ENCODE measurements at regions not wholly inside any gene's neighbourhood (a gene's known extent, or its start where the extent isn't known, plus 50 kb on each side); places are given as distances from the start of the nearest gene placed in this dataset.
"Not testable (repeated sequence)": the region's sequence is repeated elsewhere in the genome, so short reads cannot be mapped to it uniquely, and the experiment has no call there.

DNA sequence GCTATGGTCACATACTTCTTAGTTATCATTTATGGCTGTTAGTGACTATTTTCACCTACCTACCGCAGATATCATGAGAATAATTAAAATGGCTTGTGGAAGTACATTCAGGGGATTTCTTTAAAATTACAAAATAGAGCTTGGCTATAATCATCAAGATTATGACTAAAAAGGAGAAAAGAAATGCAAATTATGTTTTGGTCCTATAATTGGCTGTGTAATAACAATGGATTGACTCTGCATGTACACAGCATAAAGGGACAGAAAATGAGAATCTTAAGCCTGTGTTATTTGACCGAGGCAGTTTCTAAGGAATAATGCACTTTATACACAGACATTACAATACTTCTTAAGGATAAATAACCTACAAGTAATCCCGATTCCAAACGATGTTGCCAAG is 112.0 kb upstream of the C1QTNF3 start:
- H3K27ac ChIP-seq (ENCODE audit: low read depth in 1 of 2, low read length in 2 of 2); H3K9me3 ChIP-seq (replicated peaks in 1 of 2; ENCODE audit: control insufficient read depth in 1 of 2, insufficient read depth in 1 of 2, low read length in 2 of 2); H3K79me2 ChIP-seq (ENCODE audit: insufficient read depth, low read length); H3K27me3 ChIP-seq (ENCODE audit: control insufficient read depth in 2 of 2, insufficient read depth in 2 of 2, low read length in 2 of 2); H3K9me3 Mint-ChIP-seq; H3K4me3 ChIP-seq (replicated peaks in 1 of 3; ENCODE audit: low read depth in 2 of 3, low read length in 3 of 3); H4K20me1 ChIP-seq (ENCODE audit: insufficient read depth, low read length); H3K27me3 Mint-ChIP-seq (ENCODE audit: low read depth in 3 of 3); DNase-seq; H3K4me1 ChIP-seq (ENCODE audit: control insufficient read depth in 1 of 2, insufficient read depth in 2 of 2, low read length in 2 of 2); H3K4me1 Mint-ChIP-seq; intact Hi-C loops (cut with micrococcal nuclease); H3K4me2 ChIP-seq (replicated peaks; ENCODE audit: extremely low read depth, low read length, poor library complexity, severe bottlenecking); H3K27ac Mint-ChIP-seq; H3K36me3 ChIP-seq (replicated peaks in 1 of 2; ENCODE audit: control insufficient read depth in 1 of 2, insufficient read depth in 2 of 2, low read length in 2 of 2); H3K9ac ChIP-seq (ENCODE audit: insufficient read depth, low read length, poor library complexity, severe bottlenecking); H2AFZ ChIP-seq (ENCODE audit: insufficient read depth, low read depth, low read length, poor library complexity, severe bottlenecking); H3K36me3 Mint-ChIP-seq; H3K4me3 Mint-ChIP-seq: not testable (repeated sequence)
- WGBS (ENCODE audit: insufficient coverage), result no CpG with 5 or more reads among the region's 4 CpGs

DNA sequence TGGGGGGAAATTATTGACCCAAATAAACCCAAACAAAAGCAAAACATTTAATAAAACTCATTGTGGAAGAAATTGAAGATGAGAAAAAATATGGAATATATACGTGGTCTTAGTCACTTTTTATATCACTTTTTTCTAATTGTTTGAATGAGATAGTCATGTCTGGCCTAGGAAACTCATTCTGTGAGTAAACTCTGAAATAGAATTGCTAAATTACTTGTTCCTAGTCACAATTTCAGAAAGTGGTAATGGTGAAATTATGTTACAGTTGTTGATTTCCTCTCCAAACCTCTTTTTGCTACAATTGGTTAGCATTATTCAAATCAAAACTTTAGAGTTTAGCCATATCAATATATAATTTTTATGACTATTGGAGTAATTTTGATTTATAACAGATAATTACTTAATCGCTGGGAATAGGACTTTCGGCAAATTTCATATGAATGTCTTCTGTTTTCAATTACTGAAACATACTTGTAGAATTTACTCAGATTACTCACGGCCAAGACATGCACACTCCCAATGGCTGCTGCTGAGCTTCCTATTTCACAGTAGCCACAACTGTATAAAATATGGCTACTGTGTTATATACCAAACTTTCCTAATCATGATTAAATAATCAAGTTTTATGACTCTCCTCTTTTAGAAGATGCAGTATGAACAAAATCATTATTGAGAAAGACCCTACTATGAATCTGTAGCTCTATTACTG is 113.8 kb upstream of the C1QTNF3 start:
- DNase-seq; H3K4me1 Mint-ChIP-seq; H3K9me3 ChIP-seq (replicated peaks in 1 of 2; ENCODE audit: control insufficient read depth in 1 of 2, insufficient read depth in 1 of 2, low read length in 2 of 2); H3K9ac ChIP-seq (ENCODE audit: insufficient read depth, low read length, poor library complexity, severe bottlenecking); H3K9me3 Mint-ChIP-seq; H3K4me3 ChIP-seq (replicated peaks in 1 of 3; ENCODE audit: low read depth in 2 of 3, low read length in 3 of 3); intact Hi-C loops (cut with micrococcal nuclease); H3K4me2 ChIP-seq (replicated peaks; ENCODE audit: extremely low read depth, low read length, poor library complexity, severe bottlenecking); H4K20me1 ChIP-seq (ENCODE audit: insufficient read depth, low read length); H3K27me3 Mint-ChIP-seq (ENCODE audit: low read depth in 3 of 3); H3K36me3 ChIP-seq (replicated peaks in 1 of 2; ENCODE audit: control insufficient read depth in 1 of 2, insufficient read depth in 2 of 2, low read length in 2 of 2); H3K27me3 ChIP-seq (ENCODE audit: control insufficient read depth in 2 of 2, insufficient read depth in 2 of 2, low read length in 2 of 2); H3K79me2 ChIP-seq (ENCODE audit: insufficient read depth, low read length); H3K4me3 Mint-ChIP-seq; H3K4me1 ChIP-seq (ENCODE audit: control insufficient read depth in 1 of 2, insufficient read depth in 2 of 2, low read length in 2 of 2); H3K27ac ChIP-seq (ENCODE audit: low read depth in 1 of 2, low read length in 2 of 2); H2AFZ ChIP-seq (ENCODE audit: insufficient read depth, low read depth, low read length, poor library complexity, severe bottlenecking); H3K27ac Mint-ChIP-seq; H3K36me3 Mint-ChIP-seq: not testable (repeated sequence)
- no CpG with 5 or more reads among the region's 4 CpGs for WGBS (ENCODE audit: insufficient coverage)

DNA sequence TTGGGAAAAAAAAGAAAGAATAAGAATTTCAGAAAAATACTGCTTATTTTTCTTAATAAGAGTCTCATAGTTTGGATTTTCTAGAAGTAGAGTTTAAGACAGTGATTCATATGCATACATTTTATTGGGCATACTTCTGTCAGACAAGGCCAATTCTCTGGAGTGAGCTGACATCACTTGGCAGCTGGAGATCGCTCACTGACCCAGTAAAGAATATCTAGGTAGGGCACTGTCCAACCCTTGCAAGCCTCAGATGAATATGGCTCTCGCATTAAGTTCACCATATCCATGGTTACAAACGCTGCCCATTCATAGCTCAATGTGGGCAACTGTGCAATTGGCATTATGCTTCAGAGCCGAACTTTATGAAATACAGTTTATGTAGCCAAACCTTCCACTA is 117.9 kb upstream of the C1QTNF3 start:
- H3K27me3 ChIP-seq (ENCODE audit: control insufficient read depth in 2 of 2, insufficient read depth in 2 of 2, low read length in 2 of 2); H3K27me3 Mint-ChIP-seq (ENCODE audit: low read depth in 3 of 3); intact Hi-C loops (cut with micrococcal nuclease); H3K36me3 ChIP-seq (replicated peaks in 1 of 2; ENCODE audit: control insufficient read depth in 1 of 2, insufficient read depth in 2 of 2, low read length in 2 of 2); DNase-seq; H3K27ac ChIP-seq (ENCODE audit: low read depth in 1 of 2, low read length in 2 of 2); H3K9ac ChIP-seq (ENCODE audit: insufficient read depth, low read length, poor library complexity, severe bottlenecking); H3K9me3 ChIP-seq (replicated peaks in 1 of 2; ENCODE audit: control insufficient read depth in 1 of 2, insufficient read depth in 1 of 2, low read length in 2 of 2); H3K4me1 ChIP-seq (ENCODE audit: control insufficient read depth in 1 of 2, insufficient read depth in 2 of 2, low read length in 2 of 2); H3K27ac Mint-ChIP-seq; H3K79me2 ChIP-seq (ENCODE audit: insufficient read depth, low read length); H2AFZ ChIP-seq (ENCODE audit: insufficient read depth, low read depth, low read length, poor library complexity, severe bottlenecking); H3K9me3 Mint-ChIP-seq; H3K4me1 Mint-ChIP-seq; H4K20me1 ChIP-seq (ENCODE audit: insufficient read depth, low read length); H3K4me3 Mint-ChIP-seq; H3K36me3 Mint-ChIP-seq; H3K4me3 ChIP-seq (replicated peaks in 1 of 3; ENCODE audit: low read depth in 2 of 3, low read length in 3 of 3); H3K4me2 ChIP-seq (replicated peaks; ENCODE audit: extremely low read depth, low read length, poor library complexity, severe bottlenecking): not testable (repeated sequence)
- WGBS (ENCODE audit: insufficient coverage), result 82% methylated on average over 2 of the region's 4 CpGs

DNA sequence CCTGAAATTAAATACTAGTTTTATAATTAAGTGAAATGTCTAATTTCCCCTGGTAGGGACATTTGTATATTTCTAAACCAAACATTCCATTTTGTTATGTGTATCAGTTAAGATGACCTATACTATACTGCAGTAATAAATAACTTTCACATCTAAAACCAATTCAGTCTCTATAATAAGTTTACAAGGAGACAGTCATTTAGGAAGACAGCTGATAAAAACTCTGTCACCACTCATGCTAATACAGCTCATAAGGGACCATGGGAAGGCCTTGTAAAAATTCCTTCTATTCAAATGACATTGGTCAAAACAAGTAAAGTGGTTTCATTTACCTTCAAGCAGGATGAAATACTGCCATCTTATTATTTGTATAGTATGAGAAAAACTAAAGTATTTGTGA is 128.4 kb upstream of the C1QTNF3 start:
- H4K20me1 ChIP-seq (ENCODE audit: insufficient read depth, low read length); H3K79me2 ChIP-seq (ENCODE audit: insufficient read depth, low read length); H3K4me3 ChIP-seq (replicated peaks in 1 of 3; ENCODE audit: low read depth in 2 of 3, low read length in 3 of 3); H3K27ac Mint-ChIP-seq; H3K4me1 Mint-ChIP-seq; H3K36me3 ChIP-seq (replicated peaks in 1 of 2; ENCODE audit: control insufficient read depth in 1 of 2, insufficient read depth in 2 of 2, low read length in 2 of 2); DNase-seq; H3K9me3 ChIP-seq (replicated peaks in 1 of 2; ENCODE audit: control insufficient read depth in 1 of 2, insufficient read depth in 1 of 2, low read length in 2 of 2); H3K27me3 Mint-ChIP-seq (ENCODE audit: low read depth in 3 of 3); H3K9me3 Mint-ChIP-seq; H3K4me3 Mint-ChIP-seq; H3K27me3 ChIP-seq (ENCODE audit: control insufficient read depth in 2 of 2, insufficient read depth in 2 of 2, low read length in 2 of 2); H3K4me1 ChIP-seq (ENCODE audit: control insufficient read depth in 1 of 2, insufficient read depth in 2 of 2, low read length in 2 of 2); H3K27ac ChIP-seq (ENCODE audit: low read depth in 1 of 2, low read length in 2 of 2); H3K9ac ChIP-seq (ENCODE audit: insufficient read depth, low read length, poor library complexity, severe bottlenecking); H2AFZ ChIP-seq (ENCODE audit: insufficient read depth, low read depth, low read length, poor library complexity, severe bottlenecking); H3K4me2 ChIP-seq (replicated peaks; ENCODE audit: extremely low read depth, low read length, poor library complexity, severe bottlenecking); intact Hi-C loops (cut with micrococcal nuclease): not testable (repeated sequence)
- H3K36me3 Mint-ChIP-seq, result peaks cover 16 to 21% of the 10 kb centered on the region in 2 donors

Data from CD14-positive monocyte (primary cell).